ENCODE measurements at regions not wholly inside any gene's neighbourhood (a gene's known extent, or its start where the extent isn't known, plus 50 kb on each side); places are given as distances from the start of the nearest gene placed in this dataset.

DNA sequence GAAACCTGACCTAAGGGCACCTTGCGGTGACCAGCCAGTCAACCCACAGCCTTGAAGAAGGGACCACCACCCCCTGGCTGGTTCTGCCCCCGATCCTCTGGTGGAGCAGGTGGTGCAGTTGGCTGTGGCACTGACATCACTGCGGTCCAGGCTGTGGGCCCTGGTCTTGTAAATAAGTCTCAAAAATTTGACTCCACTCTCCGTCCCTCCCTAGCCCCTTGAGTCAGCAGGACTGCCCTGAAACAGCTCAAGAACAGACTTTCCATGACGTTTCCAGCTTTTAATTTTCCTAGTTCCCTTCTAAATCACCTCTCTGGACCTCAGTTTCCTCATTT is 134.8 kb upstream of the BOD1 start:
- peaks cover 34% of the 10 kb centered on the region for H3K4me1 ChIP-seq (ENCODE audit: control insufficient read depth, low read length)
- H3K27ac ChIP-seq (ENCODE audit: low read depth, low read length): no peak overlapping the region
- H3K79me2 ChIP-seq (ENCODE audit: control insufficient read depth, low read length): no peaks in the 10 kb centered on the region
- peak overlapping the region; percentile 22; the same call in 1 of the 2 replicates for H3K4me2 ChIP-seq (ENCODE audit: low read length)
- peaks cover 4% of the 10 kb centered on the region; the same call in 1 of the 2 replicates for H3K9me3 ChIP-seq (ENCODE audit: control insufficient read depth, insufficient read depth, low read length)
- TF ChIP-seq CTCF (IDR thresholded peaks at IDR 0.05; ENCODE audit: low read depth, low read length, poor library complexity, severe bottlenecking): no peak
- no peak for TF ChIP-seq EZH2phosphoT487 (IDR thresholded peaks at IDR 0.05; ENCODE audit: borderline replicate concordance, low read length)
- H3K4me3 ChIP-seq (ENCODE audit: low read length): no peak overlapping the region
- H3K9me2 ChIP-seq (replicated peaks; ENCODE audit: control insufficient read depth, low read length): no peaks in the 10 kb centered on the region
- H4K20me1 ChIP-seq (ENCODE audit: control insufficient read depth, insufficient read depth, low read depth, low read length): no peaks in the 10 kb centered on the region
- peaks cover under 1% of the 10 kb centered on the region for H3K36me3 ChIP-seq (ENCODE audit: control insufficient read depth, low read length)
- no peaks in the 10 kb centered on the region for H3K27me3 ChIP-seq (ENCODE audit: control insufficient read depth, low read length)
- H3F3A ChIP-seq (ENCODE audit: control insufficient read depth, insufficient read depth): peaks cover 1% of the 10 kb centered on the region; the same call in 1 of the 2 replicates

DNA sequence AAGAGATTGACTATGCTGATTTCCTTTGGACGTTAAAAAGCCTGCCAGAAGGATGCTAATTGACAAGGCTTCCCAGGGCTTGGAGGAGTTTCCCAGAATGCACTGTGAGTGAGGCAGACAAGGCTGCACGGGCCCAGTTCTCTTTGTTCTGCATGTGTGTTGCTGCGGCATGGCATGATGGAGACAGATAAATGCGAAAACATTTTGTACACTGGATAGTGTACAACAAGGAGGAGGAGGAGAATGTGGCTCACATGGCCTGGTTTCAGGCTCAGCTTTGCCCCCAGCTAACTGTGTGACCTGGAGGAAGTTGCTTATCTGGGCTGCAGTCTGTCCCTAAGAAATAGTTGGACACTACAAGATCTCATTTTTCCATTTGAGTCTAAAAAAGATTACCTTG is 135.5 kb upstream of the CPEB4 start:
- no peak overlapping the region for H3K4me2 ChIP-seq (ENCODE audit: low read length)
- no peaks in the 10 kb centered on the region for H3K9me3 ChIP-seq (ENCODE audit: control insufficient read depth, insufficient read depth, low read length)
- no peaks in the 10 kb centered on the region for H3K9me2 ChIP-seq (replicated peaks; ENCODE audit: control insufficient read depth, low read length)
- no peak overlapping the region for H3K27ac ChIP-seq (ENCODE audit: low read depth, low read length)
- H3K79me2 ChIP-seq (ENCODE audit: control insufficient read depth, low read length): no peaks in the 10 kb centered on the region
- peaks cover 24% of the 10 kb centered on the region for H3K4me1 ChIP-seq (ENCODE audit: control insufficient read depth, low read length)
- H3K4me3 ChIP-seq (ENCODE audit: low read length): no peak overlapping the region
- TF ChIP-seq CTCF (IDR thresholded peaks at IDR 0.05; ENCODE audit: low read depth, low read length, poor library complexity, severe bottlenecking) (no peak), EZH2phosphoT487 (IDR thresholded peaks at IDR 0.05; ENCODE audit: borderline replicate concordance, low read length) (no peak)
- H3K27me3 ChIP-seq (ENCODE audit: control insufficient read depth, low read length): no peaks in the 10 kb centered on the region
- H3K36me3 ChIP-seq (ENCODE audit: control insufficient read depth, low read length): no peaks in the 10 kb centered on the region
- H3F3A ChIP-seq (ENCODE audit: control insufficient read depth, insufficient read depth): no peaks in the 10 kb centered on the region
- H4K20me1 ChIP-seq (ENCODE audit: control insufficient read depth, insufficient read depth, low read depth, low read length): no peaks in the 10 kb centered on the region

DNA sequence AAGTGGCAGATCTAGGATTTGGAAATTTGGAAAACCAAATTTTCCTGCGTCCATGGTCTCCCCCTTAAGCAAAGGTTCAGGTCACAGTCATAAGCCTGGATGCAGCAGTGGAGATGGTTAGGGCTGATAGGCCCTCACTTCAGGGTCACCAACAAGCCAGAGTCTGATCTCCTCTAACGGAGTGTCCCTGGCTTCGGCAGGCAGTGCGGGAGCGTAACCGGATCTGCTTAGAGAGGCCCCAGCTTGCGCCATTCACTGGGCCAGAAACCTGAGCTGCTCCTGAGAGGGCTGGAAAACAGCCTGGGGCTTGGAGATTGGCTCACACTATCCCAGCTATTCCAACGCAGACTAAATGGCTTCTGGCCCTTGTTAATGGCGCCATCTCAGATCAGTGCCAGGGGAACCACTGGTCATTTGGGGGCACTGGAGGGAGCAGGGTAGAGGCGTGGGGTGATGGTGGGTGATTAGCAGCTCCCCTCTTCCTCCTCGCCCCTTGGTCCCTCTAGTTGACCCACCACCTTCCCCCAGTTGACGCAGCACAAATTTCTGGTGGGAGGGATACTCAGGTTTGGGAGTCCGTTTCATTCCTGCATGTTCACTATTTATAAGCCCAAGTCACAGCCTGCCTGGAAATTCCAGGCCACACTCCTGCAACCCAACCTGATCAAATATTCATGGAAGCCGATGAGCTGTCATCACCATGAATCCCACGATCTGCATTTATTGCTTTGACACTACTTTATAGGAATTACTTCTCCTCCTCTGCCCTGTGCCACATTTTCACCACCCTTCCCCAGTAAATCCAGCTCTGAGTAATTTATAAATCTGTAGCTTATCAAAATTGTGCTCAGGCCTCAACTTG is 134.6 kb upstream of the CPEB4 start:
- no peaks in the 10 kb centered on the region for H3K36me3 ChIP-seq (ENCODE audit: control insufficient read depth, low read length)
- no peaks in the 10 kb centered on the region for H3F3A ChIP-seq (ENCODE audit: control insufficient read depth, insufficient read depth)
- no peaks in the 10 kb centered on the region for H3K9me2 ChIP-seq (replicated peaks; ENCODE audit: control insufficient read depth, low read length)
- H3K27me3 ChIP-seq (ENCODE audit: control insufficient read depth, low read length): no peaks in the 10 kb centered on the region
- H3K27ac ChIP-seq (ENCODE audit: low read depth, low read length): no peak overlapping the region
- H3K79me2 ChIP-seq (ENCODE audit: control insufficient read depth, low read length): no peaks in the 10 kb centered on the region
- H3K4me3 ChIP-seq (ENCODE audit: low read length): no peak overlapping the region
- peaks cover 18% of the 10 kb centered on the region for H3K4me1 ChIP-seq (ENCODE audit: control insufficient read depth, low read length)
- H3K4me2 ChIP-seq (ENCODE audit: low read length): no peak overlapping the region
- TF ChIP-seq CTCF (IDR thresholded peaks at IDR 0.05; ENCODE audit: low read depth, low read length, poor library complexity, severe bottlenecking) (no peak), EZH2phosphoT487 (IDR thresholded peaks at IDR 0.05; ENCODE audit: borderline replicate concordance, low read length) (no peak)
- no peaks in the 10 kb centered on the region for H3K9me3 ChIP-seq (ENCODE audit: control insufficient read depth, insufficient read depth, low read length)
- H4K20me1 ChIP-seq (ENCODE audit: control insufficient read depth, insufficient read depth, low read depth, low read length): no peaks in the 10 kb centered on the region
